ENCODE measurements at regions not wholly inside any gene's neighbourhood (a gene's known extent, or its start where the extent isn't known, plus 50 kb on each side); places are given as distances from the start of the nearest gene placed in this dataset.

DNA sequence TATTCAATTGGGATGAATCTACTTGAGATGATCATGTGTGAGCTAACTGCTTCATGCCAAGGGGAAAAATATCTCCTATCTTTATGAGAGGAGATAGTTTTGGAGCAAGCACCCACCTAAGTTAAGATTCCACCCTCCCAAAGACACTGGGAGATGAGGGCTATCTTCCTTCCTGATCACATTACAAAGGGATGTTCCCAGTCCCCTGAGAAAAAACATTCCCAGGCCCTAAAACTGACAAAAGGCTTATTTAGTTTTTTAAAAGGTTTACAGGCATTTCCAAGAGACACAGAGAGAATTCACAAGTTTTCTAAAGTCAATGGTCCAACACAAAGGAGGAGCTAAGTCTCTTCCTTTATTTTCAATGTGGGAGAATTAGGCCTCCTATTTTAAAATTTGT is 401.5 kb downstream of the FBXO15 start:
- no peaks in the 10 kb centered on the region for H3K27me3 ChIP-seq (ENCODE audit: control insufficient read depth, insufficient read depth, low read length)
- no peaks in the 10 kb centered on the region for H3K9me3 ChIP-seq (ENCODE audit: control insufficient read depth, low read depth, low read length)
- no peak for DNase-seq

DNA sequence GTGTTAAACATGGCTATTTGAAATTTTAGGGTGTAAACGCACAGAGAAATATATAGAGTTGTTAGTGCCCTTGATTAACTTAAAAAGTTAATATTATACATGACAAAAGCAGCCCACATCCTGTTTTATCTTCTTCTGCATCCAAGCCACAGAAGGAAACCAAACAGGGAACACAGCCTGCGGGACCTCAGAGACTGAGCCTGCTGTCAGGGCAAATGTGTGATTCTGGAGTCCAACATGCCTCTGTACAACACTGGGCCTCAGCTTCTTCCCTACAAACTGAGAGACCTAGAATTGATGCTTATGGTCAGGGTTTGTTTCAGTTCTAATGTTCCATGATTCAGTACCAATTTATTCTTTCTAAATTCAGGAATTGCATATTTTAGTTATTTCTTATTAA is 404.7 kb downstream of the FBXO15 start:
- no CpG with 5 or more reads among the region's 2 CpGs for WGBS (ENCODE audit: insufficient coverage, low lambda C conversion rate)
- no peak overlapping the region for H3K4me3 ChIP-seq (ENCODE audit: low read length)
- no peak for DNase-seq
- no peaks in the 10 kb centered on the region for H3K9me3 ChIP-seq (ENCODE audit: control insufficient read depth, low read depth, low read length)
- H3K4me1 ChIP-seq (ENCODE audit: control insufficient read depth, insufficient read depth, low read length) = no peaks in the 10 kb centered on the region
- no peaks in the 10 kb centered on the region for H3K27me3 ChIP-seq (ENCODE audit: control insufficient read depth, insufficient read depth, low read length)
- no peaks in the 10 kb centered on the region for H3K36me3 ChIP-seq (ENCODE audit: control insufficient read depth, insufficient read depth, low read length)
- no peak overlapping the region for H3K27ac ChIP-seq (ENCODE audit: low read length)

More for the DNA sequence above, 401.5 kb downstream of the FBXO15 start:
- no peak overlapping the region for H3K4me3 ChIP-seq (ENCODE audit: low read length)
- H3K36me3 ChIP-seq (ENCODE audit: control insufficient read depth, insufficient read depth, low read length) = no peaks in the 10 kb centered on the region
- no peak overlapping the region for H3K27ac ChIP-seq (ENCODE audit: low read length)
- H3K4me1 ChIP-seq (ENCODE audit: control insufficient read depth, insufficient read depth, low read length) = no peaks in the 10 kb centered on the region

DNA sequence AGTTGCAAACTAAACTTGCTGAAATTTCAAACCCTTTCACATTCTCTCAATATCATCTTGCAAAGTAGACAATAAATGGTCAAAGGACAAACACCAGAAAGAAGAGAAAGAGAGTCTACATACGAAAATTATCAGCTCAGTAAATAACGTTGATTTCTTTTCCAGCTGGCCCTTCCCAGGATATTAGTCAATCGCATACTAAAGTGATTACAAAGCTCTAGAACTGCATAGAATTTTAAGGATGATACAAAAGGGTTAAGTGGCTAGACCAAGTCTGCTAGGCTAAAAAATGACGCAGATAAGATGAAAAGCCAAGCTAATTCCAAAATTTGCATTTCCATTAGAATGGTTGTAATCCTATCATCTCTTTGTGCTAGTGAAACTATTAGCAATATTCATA is 405.7 kb downstream of the FBXO15 start:
- no peak overlapping the region for H3K4me3 ChIP-seq (ENCODE audit: low read length)
- no peak overlapping the region for H3K27ac ChIP-seq (ENCODE audit: low read length)
- no peaks in the 10 kb centered on the region for H3K4me1 ChIP-seq (ENCODE audit: control insufficient read depth, insufficient read depth, low read length)
- no peak for DNase-seq
- 63% methylated on average over 3 of the region's 4 CpGs for WGBS (ENCODE audit: insufficient coverage, low lambda C conversion rate)
- H3K36me3 ChIP-seq (ENCODE audit: control insufficient read depth, insufficient read depth, low read length) = no peaks in the 10 kb centered on the region
- H3K27me3 ChIP-seq (ENCODE audit: control insufficient read depth, insufficient read depth, low read length) = no peaks in the 10 kb centered on the region
- H3K9me3 ChIP-seq (ENCODE audit: control insufficient read depth, low read depth, low read length) = no peaks in the 10 kb centered on the region

DNA sequence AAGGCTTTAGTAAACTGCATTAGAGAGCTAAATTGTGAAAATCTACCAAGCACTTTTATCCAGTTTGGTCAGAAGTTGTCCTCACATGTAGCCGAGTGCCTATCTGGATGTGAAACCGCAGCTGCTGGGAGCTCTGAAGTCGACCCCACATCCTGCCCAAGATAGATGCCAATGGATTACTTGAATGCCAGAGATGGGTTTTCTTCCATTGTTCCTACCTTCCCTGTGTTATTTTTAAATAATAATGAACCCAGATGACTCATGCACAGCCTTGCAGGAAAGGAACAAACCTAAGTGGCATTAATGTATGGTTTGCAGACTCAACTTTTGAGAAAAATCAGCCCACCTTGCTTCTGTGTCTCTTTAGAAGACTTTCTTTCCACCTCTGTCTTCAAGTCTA is 408.5 kb downstream of the FBXO15 start:
- H3K4me3 ChIP-seq (ENCODE audit: low read length) = no peak overlapping the region
- no peaks in the 10 kb centered on the region for H3K27me3 ChIP-seq (ENCODE audit: control insufficient read depth, insufficient read depth, low read length)
- DNase-seq = no peak
- H3K9me3 ChIP-seq (ENCODE audit: control insufficient read depth, low read depth, low read length) = no peaks in the 10 kb centered on the region
- H3K4me1 ChIP-seq (ENCODE audit: control insufficient read depth, insufficient read depth, low read length) = no peaks in the 10 kb centered on the region
- no CpG with 5 or more reads among the region's 3 CpGs for WGBS (ENCODE audit: insufficient coverage, low lambda C conversion rate)
- H3K36me3 ChIP-seq (ENCODE audit: control insufficient read depth, insufficient read depth, low read length) = no peaks in the 10 kb centered on the region
- H3K27ac ChIP-seq (ENCODE audit: low read length) = no peak overlapping the region

DNA sequence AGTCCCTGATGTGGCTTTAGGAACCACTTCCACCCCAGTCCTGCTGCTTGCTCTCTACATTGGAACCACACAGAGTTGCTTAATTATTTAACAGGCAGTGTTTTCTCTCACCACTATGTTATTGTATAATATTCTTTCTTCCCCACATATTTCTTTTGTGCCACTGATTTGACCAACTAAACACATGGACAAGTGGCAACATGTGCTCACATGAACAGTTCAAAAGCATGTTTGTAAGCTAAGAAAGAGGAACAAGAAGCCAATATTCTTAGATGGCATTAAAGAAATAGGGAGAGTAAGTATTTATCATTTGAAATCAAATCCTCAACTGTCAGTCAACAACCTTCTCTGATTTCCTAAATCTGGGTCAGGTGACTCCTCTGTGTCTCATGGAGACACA is 409.6 kb downstream of the FBXO15 start:
- no peak overlapping the region for H3K4me3 ChIP-seq (ENCODE audit: low read length)
- no peak overlapping the region for H3K27ac ChIP-seq (ENCODE audit: low read length)
- H3K27me3 ChIP-seq (ENCODE audit: control insufficient read depth, insufficient read depth, low read length) = no peaks in the 10 kb centered on the region
- H3K9me3 ChIP-seq (ENCODE audit: control insufficient read depth, low read depth, low read length) = no peaks in the 10 kb centered on the region
- no peak for DNase-seq
- no peaks in the 10 kb centered on the region for H3K4me1 ChIP-seq (ENCODE audit: control insufficient read depth, insufficient read depth, low read length)
- H3K36me3 ChIP-seq (ENCODE audit: control insufficient read depth, insufficient read depth, low read length) = no peaks in the 10 kb centered on the region

DNA sequence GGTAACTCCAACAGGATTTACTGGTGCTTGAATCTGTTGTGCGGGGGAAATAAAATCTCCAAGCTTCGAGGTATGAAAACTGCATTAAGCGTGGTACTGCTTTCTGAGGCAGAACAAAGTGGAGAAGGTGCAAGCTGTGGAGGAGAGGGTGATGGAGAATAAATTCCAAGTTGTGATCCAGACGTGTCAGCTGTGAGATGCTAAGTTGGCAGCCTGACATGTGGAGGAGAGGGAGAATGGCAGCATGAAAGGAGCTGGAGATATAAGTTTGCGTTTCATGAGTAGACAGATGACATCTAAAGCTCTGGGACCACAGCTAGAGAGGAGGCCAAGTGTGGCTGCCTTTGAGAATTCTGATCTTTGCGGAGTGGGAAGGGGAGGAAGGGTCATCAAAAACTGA is 411.8 kb downstream of the FBXO15 start:
- Histone ChIP-seq H3K9me3 (ENCODE audit: control insufficient read depth, low read depth, low read length) (no peaks in the 10 kb centered on the region), H3K27ac (ENCODE audit: low read length) (no peak overlapping the region), H3K27me3 (ENCODE audit: control insufficient read depth, insufficient read depth, low read length) (no peaks in the 10 kb centered on the region), H3K36me3 (ENCODE audit: control insufficient read depth, insufficient read depth, low read length) (no peaks in the 10 kb centered on the region), H3K4me3 (ENCODE audit: low read length) (no peak overlapping the region), H3K4me1 (ENCODE audit: control insufficient read depth, insufficient read depth, low read length) (no peaks in the 10 kb centered on the region)
- WGBS (ENCODE audit: insufficient coverage, low lambda C conversion rate) = 100% methylated on average over 2 of the region's 6 CpGs
- DNase-seq = no peak

DNA sequence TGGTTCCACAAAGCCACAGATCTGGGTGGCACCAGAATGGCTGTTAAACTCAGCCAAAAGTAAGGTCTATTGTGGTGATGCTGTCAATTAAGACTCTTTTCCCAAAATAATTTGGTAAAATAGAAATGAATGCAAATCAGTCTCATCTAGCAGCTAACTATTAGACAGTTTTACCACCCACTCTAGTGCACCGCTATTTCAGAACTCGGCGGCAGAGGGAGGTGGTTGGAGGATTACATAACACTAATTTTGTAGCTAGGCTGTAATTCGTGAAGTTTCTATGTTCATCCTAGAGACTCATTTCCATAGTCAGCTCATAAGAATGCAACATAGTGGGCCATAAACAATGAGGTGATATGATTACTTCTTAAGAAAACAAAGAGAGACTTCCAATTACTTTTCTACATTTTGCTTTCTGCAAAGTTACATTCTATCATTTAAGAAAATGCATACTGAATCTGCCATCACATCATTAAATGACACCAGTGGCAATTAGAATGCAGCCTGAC is 413.8 kb downstream of the FBXO15 start:
- WGBS (ENCODE audit: insufficient coverage, low lambda C conversion rate) = no CpG with 5 or more reads among the region's 4 CpGs
- H3K27me3 ChIP-seq (ENCODE audit: control insufficient read depth, insufficient read depth, low read length) = no peaks in the 10 kb centered on the region
- H3K27ac ChIP-seq (ENCODE audit: low read length) = no peak overlapping the region
- DNase-seq = no peak
- H3K4me1 ChIP-seq (ENCODE audit: control insufficient read depth, insufficient read depth, low read length) = no peaks in the 10 kb centered on the region
- H3K4me3 ChIP-seq (ENCODE audit: low read length) = no peak overlapping the region
- no peaks in the 10 kb centered on the region for H3K9me3 ChIP-seq (ENCODE audit: control insufficient read depth, low read depth, low read length)
- H3K36me3 ChIP-seq (ENCODE audit: control insufficient read depth, insufficient read depth, low read length) = no peaks in the 10 kb centered on the region

DNA sequence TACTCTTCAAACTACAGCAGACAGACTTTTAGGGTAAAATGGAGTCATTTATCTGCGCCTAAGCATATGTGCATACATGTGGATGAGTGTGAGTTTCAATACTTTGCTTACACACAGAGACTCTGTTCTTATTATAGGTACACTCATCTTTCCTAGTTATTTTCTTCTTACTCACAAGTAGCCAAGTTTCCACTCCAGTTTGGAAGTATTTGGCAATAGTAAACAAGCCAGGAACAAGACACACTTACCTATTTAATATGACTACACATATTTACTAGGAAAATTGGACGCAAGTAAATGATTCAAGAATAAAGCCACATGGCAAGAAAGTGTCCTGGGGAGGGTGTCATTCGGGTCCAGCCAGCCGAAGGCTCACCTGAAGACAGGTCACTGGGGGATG is 414.3 kb downstream of the FBXO15 start:
- Histone ChIP-seq H3K27ac (ENCODE audit: low read length) (no peak overlapping the region), H3K9me3 (ENCODE audit: control insufficient read depth, low read depth, low read length) (no peaks in the 10 kb centered on the region), H3K4me3 (ENCODE audit: low read length) (no peak overlapping the region), H3K36me3 (ENCODE audit: control insufficient read depth, insufficient read depth, low read length) (no peaks in the 10 kb centered on the region), H3K27me3 (ENCODE audit: control insufficient read depth, insufficient read depth, low read length) (no peaks in the 10 kb centered on the region), H3K4me1 (ENCODE audit: control insufficient read depth, insufficient read depth, low read length) (no peaks in the 10 kb centered on the region)
- DNase-seq = no peak
- WGBS (ENCODE audit: insufficient coverage, low lambda C conversion rate) = no CpG with 5 or more reads among the region's 4 CpGs

DNA sequence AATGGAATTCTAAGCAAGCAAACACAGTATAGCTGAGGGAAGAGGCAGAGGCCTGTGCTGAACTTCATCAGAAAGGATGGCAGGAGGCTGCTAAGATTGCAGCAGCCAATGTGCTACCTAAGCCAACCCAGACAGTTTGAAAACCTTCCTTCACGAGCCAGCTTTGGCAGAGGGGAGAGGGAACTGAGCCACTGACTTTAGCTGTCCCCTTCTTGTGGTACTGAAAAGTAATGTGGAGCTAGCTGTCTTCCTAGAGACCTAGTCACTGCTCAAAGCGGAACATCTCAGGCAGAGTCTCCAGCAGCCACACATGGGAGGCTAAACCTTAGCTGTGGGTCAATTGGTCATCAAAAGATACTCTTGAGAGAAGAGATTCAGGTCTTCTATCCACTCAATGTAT is 419.0 kb downstream of the FBXO15 start:
- no peaks in the 10 kb centered on the region for H3K36me3 ChIP-seq (ENCODE audit: control insufficient read depth, insufficient read depth, low read length)
- H3K27me3 ChIP-seq (ENCODE audit: control insufficient read depth, insufficient read depth, low read length) = no peaks in the 10 kb centered on the region
- no CpG with 5 or more reads among the region's 2 CpGs for WGBS (ENCODE audit: insufficient coverage, low lambda C conversion rate)
- H3K4me1 ChIP-seq (ENCODE audit: control insufficient read depth, insufficient read depth, low read length) = no peaks in the 10 kb centered on the region
- H3K9me3 ChIP-seq (ENCODE audit: control insufficient read depth, low read depth, low read length) = no peaks in the 10 kb centered on the region
- H3K4me3 ChIP-seq (ENCODE audit: low read length) = no peak overlapping the region
- no peak for DNase-seq
- H3K27ac ChIP-seq (ENCODE audit: low read length) = no peak overlapping the region

DNA sequence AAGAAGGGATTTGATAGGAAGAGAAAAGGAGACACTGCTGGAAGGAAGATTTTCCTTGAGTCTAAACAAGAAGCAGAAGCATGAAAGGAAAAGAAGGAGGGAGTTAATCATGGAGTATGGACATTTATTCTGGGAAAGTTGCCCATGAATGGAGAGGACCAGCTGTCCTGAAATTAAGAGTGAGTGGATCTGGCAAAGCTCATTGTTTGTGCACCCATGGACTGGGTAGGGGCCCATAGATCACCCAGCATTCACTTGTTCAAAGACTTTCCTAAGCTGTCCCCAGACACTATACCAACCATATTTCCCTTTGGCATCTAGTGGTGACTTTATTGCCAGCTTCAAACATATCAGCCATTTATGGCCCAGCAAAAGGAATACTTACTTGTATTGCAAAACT is 422.7 kb downstream of the FBXO15 start:
- Histone ChIP-seq H3K36me3 (ENCODE audit: control insufficient read depth, insufficient read depth, low read length) (no peaks in the 10 kb centered on the region), H3K27me3 (ENCODE audit: control insufficient read depth, insufficient read depth, low read length) (no peaks in the 10 kb centered on the region), H3K4me1 (ENCODE audit: control insufficient read depth, insufficient read depth, low read length) (no peaks in the 10 kb centered on the region), H3K9me3 (ENCODE audit: control insufficient read depth, low read depth, low read length) (no peaks in the 10 kb centered on the region), H3K27ac (ENCODE audit: low read length) (no peak overlapping the region), H3K4me3 (ENCODE audit: low read length) (no peak overlapping the region)
- no peak for DNase-seq

DNA sequence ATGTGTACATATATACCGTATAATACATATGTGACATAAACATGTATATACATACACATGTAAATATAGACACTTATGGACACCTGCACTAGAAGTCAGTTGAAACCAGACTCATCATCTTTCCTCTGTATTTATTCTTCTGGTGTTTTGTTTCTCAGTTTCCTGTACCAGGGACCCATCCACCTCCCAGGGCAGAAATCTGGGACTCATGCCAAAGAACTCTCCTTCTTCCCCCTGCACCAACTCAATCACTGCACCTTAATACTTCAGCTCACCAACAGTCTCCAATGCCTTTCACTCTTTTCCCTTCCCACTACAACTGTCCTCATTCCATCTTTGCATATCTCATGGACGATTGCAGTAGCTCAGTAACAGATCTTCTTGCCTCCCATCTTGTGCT is 428.0 kb downstream of the FBXO15 start:
- 100% methylated on average over 1 of the region's 2 CpGs for whole genome bisulfite sequencing (ENCODE audit: insufficient coverage, low lambda C conversion rate)
- Histone ChIP-seq H3K27ac (ENCODE audit: low read length) (no peak overlapping the region), H3K4me1 (ENCODE audit: control insufficient read depth, insufficient read depth, low read length) (no peaks in the 10 kb centered on the region), H3K27me3 (ENCODE audit: control insufficient read depth, insufficient read depth, low read length) (no peaks in the 10 kb centered on the region), H3K9me3 (ENCODE audit: control insufficient read depth, low read depth, low read length) (no peaks in the 10 kb centered on the region), H3K4me3 (ENCODE audit: low read length) (no peak overlapping the region), H3K36me3 (ENCODE audit: control insufficient read depth, insufficient read depth, low read length) (no peaks in the 10 kb centered on the region)
- DNase-seq = no peak

Measured in large intestine (tissue), 3 donors.